HPDE6-E6E7 (cell line): ENCODE measurements at regions not wholly inside any gene's neighbourhood (a gene's known extent, or its start where the extent isn't known, plus 50 kb on each side); places are given as distances from the start of the nearest gene placed in this dataset.

Experiments
- DNase-seq: peaks from one replicate; pipeline ENCODE4 v3.0.0; 2011; ENCODE audit warnings: missing footprints; ENCODE audit errors: extremely low spot score

GRCh38 chr2:59924346-59924745, 629.1 kb downstream of the BCL11A start:
- DNase-seq = no peak

DNA sequence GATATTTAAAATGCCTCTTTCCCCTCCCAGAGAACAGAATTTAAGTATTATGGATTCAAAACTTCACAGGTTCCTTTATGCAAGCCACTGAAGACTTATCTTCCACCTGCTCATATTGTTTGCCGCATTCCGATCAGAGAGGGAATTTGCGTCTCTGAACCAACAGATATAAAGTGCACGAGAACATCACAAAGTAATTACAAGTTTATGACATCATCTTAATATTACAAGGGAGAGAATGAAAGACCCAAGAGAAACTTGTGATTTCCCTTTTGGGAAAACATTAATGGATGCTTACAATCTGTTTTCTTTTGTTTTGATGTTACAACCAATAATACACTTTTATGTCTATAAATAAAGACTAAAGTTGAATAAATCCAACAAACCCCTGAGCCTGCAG, 631.0 kb downstream of the BCL11A start:
- DNase-seq = no peak

GRCh38 chr2:59921743-59922142, 631.7 kb downstream of the BCL11A start:
- DNase-seq = no peak

GRCh38 chr2:59920961-59921360, 632.5 kb downstream of the BCL11A start:
- no peak for DNase-seq

DNA sequence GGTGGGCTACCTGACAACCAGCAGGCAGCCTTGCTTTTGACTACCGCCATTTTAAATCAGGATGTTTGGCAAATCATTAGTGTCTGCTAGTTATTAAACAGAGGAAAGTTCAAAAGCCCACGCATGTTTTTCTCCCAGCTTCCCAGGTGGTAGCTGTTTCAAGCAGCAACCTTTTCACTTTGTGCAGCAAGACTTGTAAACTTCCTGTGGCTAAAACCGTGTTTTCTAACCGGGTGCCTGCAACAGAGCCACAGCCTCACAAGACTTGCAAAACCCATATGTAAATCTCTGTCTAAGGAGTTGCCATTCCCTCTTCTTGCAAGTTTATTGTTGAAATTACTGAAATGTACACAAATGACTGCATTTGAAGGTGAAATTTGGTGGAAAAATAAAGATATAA, 633.1 kb downstream of the BCL11A start:
- no peak for DNase-seq

DNA sequence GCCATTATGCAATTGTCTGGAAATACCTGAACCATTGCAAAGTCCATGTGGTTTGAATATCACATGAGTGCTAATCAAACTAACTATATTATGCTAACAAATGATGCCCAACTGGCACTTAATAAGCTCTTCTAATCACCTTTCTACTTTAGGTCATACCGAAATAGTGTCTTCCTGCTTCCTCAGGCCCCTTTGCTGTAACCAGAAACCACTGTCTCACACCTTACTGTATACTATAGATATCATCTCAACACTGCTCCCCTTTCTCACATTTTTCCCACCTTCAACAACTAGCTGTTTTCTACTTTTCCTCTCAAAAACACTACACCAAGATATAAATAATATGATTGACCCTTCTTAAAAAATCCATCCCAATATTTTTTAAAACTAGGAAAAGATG, 633.9 kb downstream of the BCL11A start:
- no peak for DNase-seq

GRCh38 chr2:59912042-59912441, 641.4 kb downstream of the BCL11A start:
- DNase-seq = no peak

- DNase-seq = no peak
Measured at GRCh38 chr2:59910166-59910565, 643.3 kb downstream of the BCL11A start.

DNA sequence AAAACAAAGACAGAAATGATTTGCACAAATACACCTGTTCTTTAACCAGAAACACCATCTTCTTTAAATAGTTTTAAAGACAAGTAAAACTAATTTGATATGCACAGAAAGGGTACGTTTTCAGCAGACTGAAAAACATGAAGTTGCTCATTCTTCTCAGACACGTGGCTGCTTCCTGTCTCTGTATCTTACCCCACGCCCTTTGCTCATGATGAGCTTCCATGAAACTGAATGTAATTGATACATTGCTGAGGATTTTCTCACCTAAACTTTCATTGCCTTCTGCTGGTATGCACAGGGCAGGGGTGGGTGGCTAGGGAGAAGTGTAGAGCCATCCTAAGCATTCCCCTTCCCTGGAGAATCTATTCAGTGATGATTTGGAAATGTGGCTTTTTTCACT, 644.3 kb downstream of the BCL11A start:
- no peak for DNase-seq

DNA sequence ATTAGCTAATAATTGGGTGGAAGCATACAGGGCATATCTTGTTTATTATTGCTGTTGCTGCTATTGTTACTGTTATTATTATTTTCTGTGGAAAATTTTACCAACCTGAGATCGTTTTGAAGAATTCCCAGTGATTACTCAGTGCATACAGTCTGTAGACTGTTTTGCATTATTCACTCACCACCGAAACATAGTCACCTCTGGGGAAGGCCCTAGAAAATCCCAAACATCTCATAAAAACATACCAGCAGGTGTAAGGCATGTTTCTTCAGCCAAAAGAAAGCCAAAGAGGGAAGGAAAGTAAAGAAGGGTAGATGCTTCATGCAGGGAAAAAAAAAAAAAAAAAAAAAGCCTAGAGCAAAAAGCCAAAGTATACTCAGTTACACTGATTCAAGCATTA, 647.7 kb downstream of the BCL11A start:
- DNase-seq = no peak

GRCh38 chr2:59903994-59904544, 649.4 kb downstream of the BCL11A start:
- no peak for DNase-seq

DNA sequence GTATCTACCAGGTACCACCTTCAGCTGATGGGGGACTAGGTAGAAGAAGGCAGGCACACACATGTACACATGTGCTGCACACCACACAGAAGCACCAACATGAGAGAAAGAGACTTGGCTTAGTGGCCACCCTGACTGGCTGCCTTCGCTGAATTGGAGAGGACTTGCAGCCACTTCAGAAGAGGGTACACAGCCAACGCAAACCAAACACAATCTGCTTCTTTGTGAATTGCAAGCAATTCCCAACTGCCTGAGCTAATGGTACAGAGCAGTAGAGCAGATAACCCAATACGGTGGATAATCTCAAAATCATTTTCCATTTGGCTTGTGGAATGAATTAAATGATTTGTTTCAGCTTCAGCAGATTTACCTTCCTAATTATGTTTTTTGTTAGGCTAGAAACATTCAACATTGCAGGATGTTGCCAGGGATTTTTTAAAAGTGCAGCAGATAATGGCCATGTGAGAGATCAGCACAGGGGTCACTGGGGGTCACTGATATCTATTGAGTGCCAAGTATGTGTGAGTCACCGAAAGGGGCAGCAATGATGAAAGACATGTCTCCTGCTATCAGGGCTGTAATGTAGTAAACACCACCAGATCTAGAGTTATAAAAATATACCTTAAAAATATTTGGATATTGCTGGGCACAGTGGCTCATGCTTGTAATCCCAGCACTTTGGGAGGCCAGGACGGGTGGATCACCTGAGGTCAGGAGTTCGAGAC, 652.6 kb downstream of the BCL11A start:
- DNase-seq = no peak

GRCh38 chr2:59899692-59900091, 653.8 kb downstream of the BCL11A start:
- no peak for DNase-seq

DNA sequence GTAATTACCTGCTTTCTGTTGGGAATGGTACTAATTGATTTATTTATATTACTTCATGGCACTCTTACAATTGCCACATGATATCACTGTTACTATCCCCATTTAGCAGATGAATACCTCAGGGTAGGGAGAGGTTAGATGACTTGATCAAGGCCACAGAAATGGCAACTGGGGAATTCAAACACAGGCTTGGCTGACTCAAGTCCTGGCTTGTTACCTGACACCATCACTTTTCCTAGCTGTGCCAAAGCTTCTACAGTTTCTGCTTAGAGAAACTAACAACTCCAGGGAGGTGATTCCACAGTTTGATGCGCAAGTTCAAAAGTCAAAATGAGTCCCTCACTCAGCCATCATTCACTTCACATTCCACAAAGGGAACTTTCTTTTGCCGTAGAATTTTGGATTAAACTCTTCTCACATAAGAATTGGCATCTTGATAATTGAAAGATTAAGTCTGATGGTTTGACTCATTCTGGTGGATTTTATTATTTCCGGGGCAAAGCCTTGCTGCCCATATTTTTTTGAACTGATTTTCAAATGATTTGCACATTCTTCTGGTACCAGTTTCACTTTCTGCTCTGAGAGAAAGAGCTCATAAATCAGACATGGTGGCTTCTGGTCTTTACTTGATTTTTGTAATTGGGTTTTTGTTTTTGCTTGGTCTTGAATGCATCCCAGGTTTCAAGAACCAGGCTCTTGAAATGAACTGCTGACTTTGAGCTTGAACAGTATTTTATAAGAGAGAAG, 656.8 kb downstream of the BCL11A start:
- no peak for DNase-seq

GRCh38 chr2:59893612-59894011, 659.8 kb downstream of the BCL11A start:
- DNase-seq = no peak

- no peak for DNase-seq
Measured at GRCh38 chr2:59892398-59892797, 661.1 kb downstream of the BCL11A start.

DNA sequence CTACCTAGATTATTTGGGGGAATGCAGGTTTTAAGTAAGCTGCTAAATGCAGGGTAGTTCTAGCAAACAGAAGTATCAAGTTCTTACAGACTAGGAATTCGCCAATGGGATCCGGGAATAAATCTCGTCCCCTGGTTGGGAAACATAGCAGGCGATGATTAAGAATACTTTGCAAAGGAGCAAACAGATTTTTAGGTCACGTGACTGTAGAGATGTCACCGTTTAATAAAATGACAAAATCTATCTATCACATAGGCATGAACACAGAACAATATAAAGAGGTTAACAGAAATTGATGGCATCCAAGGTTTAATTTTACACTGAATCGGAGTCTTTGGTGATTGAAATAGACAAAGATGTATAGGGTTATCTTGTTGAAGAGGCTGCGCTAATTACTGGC, 664.1 kb downstream of the BCL11A start:
- no peak for DNase-seq

GRCh38 chr2:59888706-59889105, 664.7 kb downstream of the BCL11A start:
- no peak for DNase-seq

GRCh38 chr2:59888015-59888414, 665.4 kb downstream of the BCL11A start:
- DNase-seq = no peak

- DNase-seq = no peak
Measured at GRCh38 chr2:59887366-59887765, 666.1 kb downstream of the BCL11A start.

- DNase-seq = no peak
Measured at GRCh38 chr2:59886759-59887158, 666.7 kb downstream of the BCL11A start.

- DNase-seq = no peak
Measured at GRCh38 chr2:59885541-59885940, 667.9 kb downstream of the BCL11A start.

DNA sequence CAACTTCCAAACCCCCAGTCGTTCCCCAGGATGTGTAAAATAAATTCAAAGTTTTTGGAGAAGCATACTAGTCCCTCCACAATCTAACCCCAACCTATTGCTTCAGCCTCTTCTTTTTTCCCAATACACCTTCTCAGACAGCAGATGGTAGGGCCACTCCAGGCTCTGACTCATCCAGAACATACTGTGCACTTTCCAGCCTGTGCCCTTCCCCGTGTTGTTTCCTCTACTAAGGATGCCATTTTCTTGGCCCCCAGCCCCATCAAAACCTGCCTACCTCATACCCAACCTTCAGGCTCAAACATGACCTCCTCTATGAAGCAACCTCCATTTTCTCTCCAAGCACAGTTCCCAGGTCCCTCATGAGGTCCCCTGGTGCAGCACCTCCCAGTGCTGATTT, 669.3 kb downstream of the BCL11A start:
- DNase-seq = no peak
